BLaER1 treated with 17β-estradiol and CSF1 and Interleukin-3, amounts not matched to agents 10 nM and 100 nM (cell line): ENCODE measurements at regions not wholly inside any gene's neighbourhood (a gene's known extent, or its start where the extent isn't known, plus 50 kb on each side); places are given as distances from the start of the nearest gene placed in this dataset.
"Not testable (repeated sequence)": the region's sequence is repeated elsewhere in the genome, so short reads cannot be mapped to it uniquely, and the experiment has no call there.

ENCODE experiments used
- H3K27ac ChIP-seq, 11 experiments: shearing (Covaris generic); formaldehyde crosslinking; 2 replicates each; pipeline ENCODE4 v1.8.1; 2022
- H3K27me3 ChIP-seq, 11 experiments: shearing (Covaris generic); formaldehyde crosslinking; 2 replicates each; pipeline ENCODE4 v1.8.1; 2022
- H3K36me3 ChIP-seq, 11 experiments: shearing (Covaris generic); formaldehyde crosslinking; 2 replicates each; pipeline ENCODE4 v1.8.1; 2022
- H3K4me1 ChIP-seq, 10 experiments: shearing (Covaris generic); formaldehyde crosslinking; 2 replicates each; pipeline ENCODE4 v1.8.1; 2022
- H3K4me2 ChIP-seq, 11 experiments: shearing (Covaris generic); formaldehyde crosslinking; 2 replicates each; pipeline ENCODE4 v1.8.1; 2022
- H3K4me3 ChIP-seq, 10 experiments: shearing (Covaris generic); formaldehyde crosslinking; 2 replicates each; pipeline ENCODE4 v1.8.1; 2022
- H3K9ac ChIP-seq, 11 experiments: shearing (Covaris generic); formaldehyde crosslinking; 2 replicates each; pipeline ENCODE4 v1.8.1; 2022
- H3K9me3 ChIP-seq, 11 experiments: shearing (Covaris generic); formaldehyde crosslinking; replicated peaks in 1 of 11; 2 replicates each; pipeline ENCODE4 v1.8.1; 2022
- H4K20me1 ChIP-seq, 11 experiments: shearing (Covaris generic); formaldehyde crosslinking; 2 replicates each; pipeline ENCODE4 v1.8.1; 2022
- Cebpa-rat ChIP-seq, 11 experiments: shearing (Covaris generic); IDR thresholded peaks; 2 replicates each; pipeline ENCODE4 v1.8.1; 2022

DNA sequence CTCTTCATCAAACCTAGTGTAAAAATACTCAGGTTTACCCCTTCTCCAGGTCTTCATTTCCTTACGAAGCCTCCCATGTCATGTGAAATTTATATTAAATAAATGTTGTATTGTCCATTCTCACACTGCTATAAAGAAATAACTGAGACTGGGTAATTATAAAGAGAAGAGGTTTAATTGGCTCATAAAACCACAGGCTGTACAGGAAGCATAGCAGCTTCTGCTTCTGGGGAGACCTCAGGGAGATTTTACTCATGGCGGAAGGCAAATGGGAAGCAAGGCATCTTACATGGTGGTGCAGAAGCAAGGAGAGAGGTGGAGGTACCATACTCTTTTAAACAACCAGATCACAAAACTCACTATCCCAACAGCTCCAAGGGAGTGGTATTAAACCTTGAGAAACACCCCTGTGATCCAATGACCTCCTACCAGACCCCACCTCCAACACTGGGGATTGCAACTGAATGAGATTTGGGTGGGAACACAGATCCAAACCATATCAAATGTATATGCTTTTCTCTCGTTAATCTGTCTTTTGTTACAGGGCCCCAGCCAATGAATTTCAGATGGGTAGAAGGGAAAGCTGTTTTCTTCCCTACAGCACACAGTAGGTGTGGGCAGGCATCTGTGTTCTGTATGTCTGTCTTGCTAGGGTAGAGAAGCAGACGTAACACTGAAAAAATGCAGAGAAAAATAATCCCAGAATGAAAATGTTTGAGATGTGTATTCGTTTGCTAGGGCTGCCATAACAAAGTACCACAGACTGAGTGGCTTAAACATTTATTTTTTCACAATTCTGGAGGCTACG lies 88.0 kb upstream of the BTN3A2 start:
- H4K20me1 ChIP-seq, result no peaks in the 10 kb centered on the region; a peak in 2 of 22 replicates
- H3K36me3 ChIP-seq, result peaks cover 4 to 26% (median 9%) of the 10 kb centered on the region in 11 experiments; a peak in 12 of 22 replicates
- H3K9ac ChIP-seq, result no peak overlapping the region
- H3K4me1 ChIP-seq, result peaks cover 12 to 25% (median 20%) of the 10 kb centered on the region in 10 experiments
- TF ChIP-seq Cebpa-rat (IDR thresholded peaks at IDR 0.05), result no peak
- H3K27me3 ChIP-seq, result 0 out of 22 replicates have a peak, but pooled peaks cover 0 to 3% (median 0%) of the 10 kb centered on the region in 11 experiments
- H3K9me3 ChIP-seq, result no peaks in the 10 kb centered on the region
- H3K4me3 ChIP-seq, result no peak overlapping the region
- H3K27ac ChIP-seq, result 0 out of 22 replicates have a peak overlapping the region, but pooled peaks of 1 of the 11 experiments have one; percentile 25
- H3K4me2 ChIP-seq, result peak overlapping the region in 3 of 11 experiments; percentile 2 to 19 (median 11); a peak in 1 of 22 replicates

DNA sequence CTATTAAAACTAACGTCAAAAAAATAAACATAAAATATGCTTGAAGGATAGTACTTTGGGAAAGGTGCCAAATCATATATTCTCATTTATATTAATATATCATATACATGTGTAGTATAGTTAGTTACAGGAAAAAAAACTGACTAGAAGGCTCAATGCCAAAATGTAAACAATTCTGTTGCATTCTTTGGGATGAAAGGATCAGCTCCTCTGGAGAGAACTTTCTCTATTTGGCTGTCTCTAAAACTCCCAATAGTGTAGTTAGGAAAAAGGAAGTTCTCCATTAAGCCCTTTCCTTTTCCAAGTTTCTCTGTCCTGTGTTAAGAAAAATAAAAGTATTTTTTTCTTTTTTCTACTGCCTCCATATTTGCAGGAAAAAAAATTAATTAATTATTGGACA lies 86.5 kb upstream of the BTN3A2 start:
- no peak overlapping the region for H3K4me2 ChIP-seq
- no peaks in the 10 kb centered on the region; a peak in 4 of 22 replicates for H4K20me1 ChIP-seq
- H3K4me3 ChIP-seq, result no peak overlapping the region
- H3K27me3 ChIP-seq, result no peaks in the 10 kb centered on the region
- peaks cover 23 to 36% (median 31%) of the 10 kb centered on the region in 10 experiments for H3K4me1 ChIP-seq
- H3K9me3 ChIP-seq, result no peaks in the 10 kb centered on the region
- no peak overlapping the region for H3K27ac ChIP-seq
- H3K36me3 ChIP-seq, result peaks cover 4 to 26% (median 9%) of the 10 kb centered on the region in 11 experiments; a peak in 12 of 22 replicates
- no peak for TF ChIP-seq Cebpa-rat (IDR thresholded peaks at IDR 0.05)
- no peak overlapping the region for H3K9ac ChIP-seq

DNA sequence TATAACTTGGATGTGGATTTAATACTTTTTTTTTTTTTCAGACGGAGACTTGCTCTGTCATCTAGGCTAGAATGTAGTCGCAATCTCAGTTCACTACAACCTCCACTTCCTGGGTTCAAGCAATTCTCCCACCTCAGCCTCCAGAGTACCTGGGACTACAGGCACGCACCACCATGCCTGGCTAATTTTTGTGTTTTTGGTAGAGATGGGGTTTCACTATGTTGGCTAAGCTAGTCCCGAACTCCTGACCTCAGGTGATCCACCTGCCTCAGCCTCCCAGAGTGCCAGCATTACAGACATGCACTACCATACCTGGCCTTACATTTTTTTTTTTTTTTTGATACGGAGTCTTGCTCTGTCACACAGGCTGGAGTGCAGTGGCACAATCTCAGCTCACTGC lies 85.6 kb upstream of the BTN3A2 start:
- Histone ChIP-seq H3K36me3 (peaks cover 4 to 26% (median 9%) of the 10 kb centered on the region in 11 experiments; a peak in 12 of 22 replicates), H3K4me1 (peaks cover 28 to 39% (median 35%) of the 10 kb centered on the region in 10 experiments)
- not testable (repeated sequence) for H3K4me3 ChIP-seq, H3K27me3 ChIP-seq, H3K4me2 ChIP-seq, H4K20me1 ChIP-seq, H3K9ac ChIP-seq, H3K9me3 ChIP-seq, H3K27ac ChIP-seq

DNA sequence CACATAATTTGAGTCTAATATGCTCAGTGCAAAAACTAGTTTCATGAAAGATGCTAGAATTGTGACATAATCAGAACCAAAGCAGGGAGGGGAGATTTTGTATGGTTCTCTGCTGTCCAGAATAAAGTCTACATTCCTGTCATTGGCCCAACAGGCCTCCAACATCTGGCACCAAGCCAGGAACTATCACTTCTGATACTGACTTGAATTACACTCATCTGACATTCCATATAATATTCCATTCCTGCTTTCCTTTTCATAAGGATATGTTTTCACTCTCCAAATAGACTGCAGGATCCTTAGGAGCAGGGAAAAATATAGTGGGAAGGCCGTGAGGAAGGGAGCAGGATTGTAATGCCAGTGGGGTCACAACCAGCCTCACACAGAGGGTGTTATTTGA lies 84.6 kb upstream of the BTN3A2 start:
- Histone ChIP-seq H3K4me1 (peaks cover 21 to 28% (median 25%) of the 10 kb centered on the region in 10 experiments), H3K9ac (no peak overlapping the region), H3K27me3 (no peaks in the 10 kb centered on the region), H3K36me3 (peaks cover 4 to 26% (median 9%) of the 10 kb centered on the region in 11 experiments; a peak in 12 of 22 replicates), H3K4me3 (no peak overlapping the region), H3K4me2 (no peak overlapping the region), H3K27ac (peak overlapping the region in 1 of 11 experiments; percentile 2; a peak in 1 of 22 replicates), H3K9me3 (no peaks in the 10 kb centered on the region), H4K20me1 (peaks cover 0 to 3% (median 0%) of the 10 kb centered on the region in 11 experiments; a peak in 4 of 22 replicates)
- TF ChIP-seq Cebpa-rat (IDR thresholded peaks at IDR 0.05), result no peak

- Histone ChIP-seq H3K4me2 (peak overlapping the region; percentile 73 to 91 (median 85)), H3K36me3 (peaks cover 4 to 21% (median 9%) of the 10 kb centered on the region in 11 experiments; a peak in 13 of 22 replicates), H3K9me3 (peaks cover 24 to 29% (median 27%) of the 10 kb centered on the region in 11 experiments), H3K4me1 (peaks cover 19 to 25% (median 21%) of the 10 kb centered on the region in 10 experiments; a peak in 19 of 20 replicates), H3K9ac (peak overlapping the region; percentile 80 to 98 (median 90)), H3K27me3 (no peaks in the 10 kb centered on the region), H4K20me1 (peaks cover 0 to 3% (median 0%) of the 10 kb centered on the region in 11 experiments; a peak in 4 of 22 replicates), H3K4me3 (peak overlapping the region; percentile 62 to 78 (median 72)), H3K27ac (peak overlapping the region; percentile 60 to 99 (median 96))
- no peak for TF ChIP-seq Cebpa-rat (IDR thresholded peaks at IDR 0.05)
Observed at GRCh38 chr6:26284537-26285142, 80.4 kb upstream of the BTN3A2 start.

DNA sequence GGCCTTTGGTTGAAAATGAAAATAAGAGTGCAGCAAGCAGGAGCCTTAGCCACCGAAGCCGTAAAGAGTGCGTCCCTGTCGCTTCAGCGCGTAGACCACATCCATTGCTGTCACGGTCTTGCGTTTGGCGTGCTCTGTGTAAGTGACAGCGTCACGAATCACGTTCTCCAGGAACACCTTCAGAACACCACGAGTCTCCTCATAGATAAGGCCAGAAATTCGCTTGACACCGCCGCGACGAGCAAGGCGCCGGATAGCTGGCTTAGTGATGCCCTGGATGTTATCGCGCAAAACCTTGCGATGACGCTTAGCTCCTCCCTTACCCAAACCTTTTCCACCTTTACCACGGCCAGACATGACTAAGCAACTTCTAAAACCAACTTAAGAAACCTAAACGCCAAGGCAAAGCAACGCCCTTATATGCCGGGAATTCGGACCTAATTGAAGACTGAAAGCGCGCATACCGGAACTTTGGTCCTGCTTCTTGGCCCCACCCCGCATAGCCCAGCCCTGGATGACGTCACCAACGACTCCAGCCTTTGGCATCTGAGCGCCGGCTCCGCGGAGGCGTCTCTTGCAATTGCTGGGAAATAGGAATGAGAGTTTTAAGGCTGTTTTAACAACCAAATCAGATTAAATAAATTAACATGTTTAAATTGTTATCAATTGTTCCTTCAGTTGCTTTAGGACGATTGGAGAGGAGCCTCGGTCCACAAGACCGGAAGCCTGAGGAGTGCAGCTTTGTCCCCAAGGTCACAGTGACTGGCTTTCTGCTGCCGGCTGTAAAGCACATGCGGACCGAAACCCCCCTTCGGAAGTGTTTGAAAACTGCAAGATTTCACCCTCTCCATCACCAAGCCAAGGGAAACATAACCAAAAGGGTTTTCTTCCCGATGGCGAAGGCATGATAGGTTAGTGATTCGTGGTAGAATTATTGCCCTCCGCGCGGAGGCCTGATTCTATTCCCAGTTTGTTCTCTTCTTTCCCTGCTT lies 79.6 kb upstream of the BTN3A2 start:
- Histone ChIP-seq H3K4me2 (peak overlapping the region; percentile 73 to 91 (median 85)), H3K27me3 (no peaks in the 10 kb centered on the region), H3K36me3 (peaks cover 4 to 20% (median 7%) of the 10 kb centered on the region in 11 experiments; a peak in 13 of 22 replicates), H3K9me3 (peaks cover 25 to 36% (median 34%) of the 10 kb centered on the region in 11 experiments), H3K9ac (peak overlapping the region; percentile 80 to 98 (median 90)), H3K27ac (peak overlapping the region; percentile 60 to 99 (median 96)), H4K20me1 (peaks cover 0 to 3% (median 0%) of the 10 kb centered on the region in 11 experiments; a peak in 4 of 22 replicates), H3K4me1 (peaks cover 19 to 25% (median 21%) of the 10 kb centered on the region in 10 experiments; a peak in 19 of 20 replicates), H3K4me3 (peak overlapping the region; percentile 62 to 78 (median 72))
- TF ChIP-seq Cebpa-rat (IDR thresholded peaks at IDR 0.05), result no peak

DNA sequence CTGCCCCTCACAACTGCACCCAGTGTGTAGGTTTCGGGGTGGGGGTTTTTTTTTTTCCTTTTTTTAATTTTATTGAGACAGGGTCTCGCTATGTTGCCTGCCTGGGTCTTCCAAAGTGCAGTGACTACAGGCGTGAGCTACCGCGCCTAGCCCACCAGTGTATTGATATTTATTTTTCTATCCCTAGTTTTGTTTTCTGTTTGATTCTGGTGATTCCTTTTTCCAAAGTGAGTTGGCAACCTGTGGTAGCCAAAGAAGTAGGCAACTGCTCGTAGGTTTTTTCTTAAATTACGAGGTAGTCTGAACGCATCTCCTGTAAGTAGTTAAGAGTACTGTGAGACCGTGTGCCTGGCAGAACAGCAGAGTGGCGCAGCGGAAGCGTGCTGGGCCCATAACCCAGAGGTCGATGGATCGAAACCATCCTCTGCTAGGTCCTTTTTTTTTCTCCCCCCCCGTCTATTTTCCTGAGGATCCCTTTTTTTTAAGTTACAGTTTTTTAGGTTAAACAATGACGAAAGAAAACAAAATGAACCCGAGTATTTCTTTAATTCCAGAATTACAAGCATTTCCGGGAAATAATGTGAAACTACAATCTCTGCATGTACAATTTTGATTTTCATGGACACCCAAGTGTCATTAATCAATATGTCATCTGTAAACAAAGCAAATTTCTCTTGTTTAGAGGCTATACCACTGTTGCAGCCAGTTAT lies 78.7 kb upstream of the BTN3A2 start:
- Histone ChIP-seq H3K4me1 (peaks cover 19 to 25% (median 21%) of the 10 kb centered on the region in 10 experiments; a peak in 19 of 20 replicates), H3K9ac (peak overlapping the region; percentile 80 to 98 (median 90)), H3K27ac (peak overlapping the region; percentile 60 to 99 (median 96)), H3K27me3 (no peaks in the 10 kb centered on the region), H4K20me1 (peaks cover 0 to 3% (median 0%) of the 10 kb centered on the region in 11 experiments; a peak in 4 of 22 replicates), H3K4me2 (peak overlapping the region; percentile 73 to 91 (median 85)), H3K4me3 (peak overlapping the region; percentile 62 to 78 (median 72)), H3K36me3 (peaks cover 0 to 11% (median 0%) of the 10 kb centered on the region in 11 experiments; a peak in 6 of 22 replicates), H3K9me3 (peaks cover 25 to 38% (median 36%) of the 10 kb centered on the region in 11 experiments)
- no peak for TF ChIP-seq Cebpa-rat (IDR thresholded peaks at IDR 0.05)
